HG02588 (cell line): ENCODE measurements at regions not wholly inside any gene's neighbourhood (a gene's known extent, or its start where the extent isn't known, plus 50 kb on each side); places are given as distances from the start of the nearest gene placed in this dataset.
"Not testable (repeated sequence)": the region's sequence is repeated elsewhere in the genome, so short reads cannot be mapped to it uniquely, and the experiment has no call there.

Experiments
- ATAC-seq: cut with Tn5 transposase; IDR thresholded peaks from one replicate; pipeline ENCODE4 v1.9.1; 2021; ENCODE audit warnings: mild to moderate bottlenecking, moderate library complexity; ENCODE audit not compliant: unreplicated experiment

GRCh38 chr16:65375651-65376050, 253.8 kb upstream of the CDH11 start:
- no peak for ATAC-seq

- ATAC-seq = no peak
These were observed 251.2 kb upstream of the CDH11 start for GRCh38 chr16:65373097-65373496.

DNA sequence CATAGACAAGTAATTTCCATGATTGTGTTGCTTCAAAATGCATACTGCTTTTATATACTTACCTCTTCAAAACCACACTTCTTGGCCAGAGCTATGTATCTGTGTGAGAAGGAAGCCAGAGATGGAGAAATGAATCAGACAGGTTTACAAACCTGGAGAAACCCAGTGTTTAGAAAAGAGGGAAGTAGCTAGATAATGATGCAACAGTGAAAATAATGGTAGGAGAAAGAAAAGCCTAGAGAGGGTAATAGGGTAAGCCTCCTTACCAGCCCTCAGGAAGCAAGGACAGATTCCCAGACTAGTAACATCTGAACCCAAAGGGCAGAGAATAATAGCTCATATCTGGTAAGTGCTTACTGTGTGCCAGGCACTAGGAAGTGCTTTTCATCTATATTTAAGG, 250.3 kb upstream of the CDH11 start:
- no peak for ATAC-seq

- ATAC-seq = no peak
These were observed 244.2 kb upstream of the CDH11 start for GRCh38 chr16:65365732-65366715.

GRCh38 chr16:65356721-65357120, 234.9 kb upstream of the CDH11 start:
- not testable (repeated sequence) for ATAC-seq

DNA sequence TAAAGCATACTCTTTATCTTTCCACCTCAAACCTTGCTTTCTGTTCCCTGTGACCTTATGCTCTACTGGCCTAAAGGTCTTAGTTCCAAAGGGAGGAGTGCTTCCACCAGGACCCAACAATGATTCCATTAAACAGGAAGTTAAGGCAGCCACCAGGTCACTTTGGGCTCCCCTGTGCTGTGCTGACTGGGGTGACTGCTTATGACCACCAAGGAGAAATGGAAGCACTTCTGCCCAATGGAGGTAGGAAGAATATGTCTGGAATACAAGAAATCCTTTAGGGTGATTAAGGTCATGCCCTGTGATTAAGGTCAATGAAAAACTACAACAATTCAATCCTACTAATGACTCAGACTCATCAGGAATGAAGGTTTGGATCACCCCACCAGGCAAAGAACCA, 233.8 kb upstream of the CDH11 start:
- ATAC-seq = no peak

GRCh38 chr16:65353183-65353582, 231.3 kb upstream of the CDH11 start:
- no peak for ATAC-seq

- no peak for ATAC-seq
These were observed 227.8 kb upstream of the CDH11 start for GRCh38 chr16:65349626-65350025.

- no peak for ATAC-seq
These were observed 221.7 kb upstream of the CDH11 start for GRCh38 chr16:65343556-65343955.

GRCh38 chr16:65342231-65342866, 220.5 kb upstream of the CDH11 start:
- no peak for ATAC-seq

DNA sequence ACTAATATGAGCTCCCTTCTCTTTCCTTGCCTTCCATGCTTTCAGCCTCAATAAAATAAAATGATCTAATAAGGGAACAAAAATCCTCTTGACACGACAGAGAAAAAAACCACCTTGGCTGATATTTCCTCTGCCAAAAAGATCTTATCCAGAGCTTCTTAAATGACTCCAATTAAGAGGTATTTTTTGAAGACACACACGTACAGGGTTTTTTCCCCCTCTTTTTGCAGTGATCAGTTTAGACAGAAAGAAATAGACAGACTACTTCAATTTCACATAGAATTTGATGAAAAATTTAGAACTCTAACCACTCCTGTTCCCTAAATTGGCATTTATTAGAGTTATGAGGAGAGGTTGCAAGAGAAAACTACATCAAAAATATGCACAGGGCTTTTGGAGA, 217.2 kb upstream of the CDH11 start:
- no peak for ATAC-seq

DNA sequence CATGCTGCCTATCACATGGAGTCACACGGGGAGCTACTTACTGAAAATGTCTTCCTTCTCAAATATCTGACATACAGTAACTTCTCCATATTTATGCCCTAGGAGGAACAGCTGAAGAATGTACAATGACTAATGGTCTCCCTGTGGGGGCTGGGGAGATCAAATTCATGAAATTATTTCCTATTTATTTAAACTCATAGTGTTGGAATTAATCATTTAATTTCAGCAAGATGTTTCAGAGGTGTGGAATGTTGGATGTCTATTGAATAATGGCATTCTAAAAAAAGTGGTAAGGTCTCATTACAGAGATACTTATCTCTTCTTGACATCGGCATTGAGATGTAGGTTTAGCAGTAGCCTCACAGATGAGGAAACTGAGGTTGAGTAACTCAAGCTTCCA, 214.3 kb upstream of the CDH11 start:
- no peak for ATAC-seq

- ATAC-seq = no peak
These were observed 212.2 kb upstream of the CDH11 start for GRCh38 chr16:65334081-65334480.

GRCh38 chr16:65333283-65333682, 211.4 kb upstream of the CDH11 start:
- no peak for ATAC-seq

GRCh38 chr16:65327346-65327745, 205.5 kb upstream of the CDH11 start:
- no peak for ATAC-seq

DNA sequence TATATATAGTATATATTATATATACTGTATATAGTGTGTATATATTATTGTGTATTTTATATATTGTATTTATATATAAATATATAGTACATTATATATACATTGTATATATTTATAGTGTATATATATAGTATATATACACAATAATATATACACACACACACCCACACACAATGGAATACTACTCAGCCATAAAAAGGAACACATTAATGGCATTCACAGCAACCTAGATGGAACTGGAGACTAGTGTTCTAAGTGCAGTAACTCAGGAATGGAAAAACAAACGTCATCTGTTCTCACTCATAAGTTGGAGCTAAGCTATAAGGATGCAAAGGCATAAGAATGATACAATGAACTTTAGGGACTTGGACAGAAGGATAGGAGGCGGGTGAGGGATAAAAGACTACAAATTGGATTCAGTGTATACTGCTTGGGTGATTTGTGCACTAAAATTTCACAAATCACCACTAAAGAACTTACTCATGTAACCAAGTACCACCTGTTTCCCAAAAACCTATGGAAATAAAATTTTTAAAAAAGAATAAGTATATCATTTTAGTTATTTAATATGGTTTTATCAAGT, 201.9 kb upstream of the CDH11 start:
- ATAC-seq = no peak

DNA sequence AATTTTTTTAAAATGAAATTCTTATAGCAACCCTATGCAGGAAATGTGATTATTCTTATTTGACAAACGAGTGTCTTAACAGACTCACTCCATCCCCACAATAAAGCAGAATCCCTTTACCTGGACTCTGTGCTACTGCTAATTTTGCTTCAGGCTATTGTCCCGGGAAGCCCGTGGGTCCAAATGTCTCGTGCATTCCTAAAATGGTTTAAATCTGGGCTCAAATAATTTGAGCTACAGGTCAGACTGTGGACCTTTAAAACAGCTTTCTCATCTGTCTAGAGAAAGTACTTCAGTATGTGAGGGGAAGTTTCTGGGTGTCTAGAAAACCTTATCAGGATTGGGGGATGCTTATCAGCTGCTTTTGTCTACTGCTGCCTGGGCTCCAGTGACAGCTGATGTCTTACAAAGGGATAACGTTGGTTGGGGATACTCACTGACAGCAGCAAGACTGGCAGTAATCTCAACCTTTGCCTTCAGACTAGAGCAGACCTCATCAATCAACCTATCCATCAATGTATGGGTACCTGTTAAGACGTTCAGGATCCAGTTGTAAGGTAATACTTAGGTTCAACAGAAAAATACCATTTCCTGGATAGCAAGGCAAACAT, 197.9 kb upstream of the CDH11 start:
- no peak for ATAC-seq

- ATAC-seq = no peak
These were observed 196.9 kb upstream of the CDH11 start for GRCh38 chr16:65318590-65319257.

GRCh38 chr16:65318138-65318537, 196.3 kb upstream of the CDH11 start:
- no peak for ATAC-seq

DNA sequence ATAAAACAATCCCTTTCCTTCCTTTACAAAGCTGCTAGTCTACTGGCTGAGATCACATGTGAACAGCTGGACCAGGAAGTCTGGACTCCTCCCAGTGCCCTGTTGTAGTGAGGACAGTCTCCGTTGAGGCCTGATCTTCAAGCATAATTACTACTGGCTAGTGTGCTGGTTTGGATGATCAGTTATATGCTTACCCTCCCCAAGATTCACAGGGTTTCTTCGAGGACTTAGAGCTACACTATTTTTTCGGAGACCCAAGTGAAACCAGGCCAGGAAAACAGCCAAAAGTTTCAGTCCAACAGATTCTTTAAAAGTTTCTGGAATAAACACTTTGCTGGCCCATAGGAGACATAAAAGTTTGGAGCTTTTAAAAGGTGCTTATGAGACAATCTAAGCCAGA, 194.9 kb upstream of the CDH11 start:
- ATAC-seq = no peak
